GM23338 (cell line): ENCODE measurements at regions not wholly inside any gene's neighbourhood (a gene's known extent, or its start where the extent isn't known, plus 50 kb on each side); places are given as distances from the start of the nearest gene placed in this dataset.

Experiments used
- ATAC-seq: fragments of 200-7000 bp; cut with Tn5 transposase; 3 replicates; pipeline ENCODE4 v1.9.1; 2020
- DNase-seq: peaks from one replicate; pipeline ENCODE4 v3.0.0-alpha.2; 2015; ENCODE audit warnings: low spot score
- H2AFZ ChIP-seq: fragments of 200-600 bp; sonication (generic); 2 replicates; pipeline ENCODE4 v1.8.0; 2016; ENCODE audit warnings: antibody characterized with exemption, mild to moderate bottlenecking, moderate library complexity
- H3F3A ChIP-seq: fragments of 200-600 bp; sonication (generic); replicated peaks from 2 replicates; pipeline ENCODE4 v1.8.0; 2017; ENCODE audit warnings: antibody characterized with exemption, mixed run types, low read depth
- H3K27ac ChIP-seq: fragments of 200-600 bp; sonication (generic); 2 replicates; pipeline ENCODE4 v1.6.1; 2016; ENCODE audit warnings: low read depth
- H3K27me3 ChIP-seq: fragments of 200-600 bp; sonication (generic); 2 replicates; pipeline ENCODE4 v1.8.0; 2016; ENCODE audit warnings: mild to moderate bottlenecking, mixed run types, moderate library complexity; ENCODE audit not compliant: insufficient read depth
- H3K36me3 ChIP-seq: fragments of 200-600 bp; sonication (generic); 2 replicates; pipeline ENCODE4 v1.8.0; 2016; ENCODE audit warnings: mild to moderate bottlenecking; ENCODE audit not compliant: insufficient read depth
- H3K4me1 ChIP-seq: fragments of 200-600 bp; sonication (generic); 2 replicates; pipeline ENCODE4 v1.8.0; 2016; ENCODE audit warnings: mild to moderate bottlenecking, moderate library complexity; ENCODE audit not compliant: insufficient read depth
- H3K4me2 ChIP-seq: fragments of 200-600 bp; sonication (generic); 2 replicates; pipeline ENCODE4 v1.7.1; 2017; ENCODE audit warnings: mixed run types
- H3K4me3 ChIP-seq: fragments of 200-600 bp; sonication (generic); 2 replicates; pipeline ENCODE4 v1.6.1; 2016; ENCODE audit warnings: mixed run types
- H3K79me2 ChIP-seq: fragments of 200-600 bp; sonication (generic); replicated peaks from 2 replicates; pipeline ENCODE4 v1.8.0; 2017; ENCODE audit warnings: mild to moderate bottlenecking; ENCODE audit not compliant: insufficient read depth
- H3K9me2 ChIP-seq: fragments of 200-600 bp; sonication (generic); 2 replicates; pipeline ENCODE4 v1.8.0; 2017; ENCODE audit not compliant: insufficient read depth
- H4K20me1 ChIP-seq: fragments of 200-600 bp; sonication (generic); replicated peaks from 2 replicates; pipeline ENCODE4 v1.8.0; 2017; ENCODE audit warnings: mild to moderate bottlenecking; ENCODE audit not compliant: insufficient read depth
- H3K27ac Mint-ChIP-seq: 2 replicates; pipeline ENCODE4 v1.8.0; 2020; ENCODE audit warnings: inconsistent platforms, mild to moderate bottlenecking, moderate library complexity, mixed read lengths
- H3K27me3 Mint-ChIP-seq: 3 replicates; pipeline ENCODE4 v1.8.0; 2022; ENCODE audit warnings: low read depth, mild to moderate bottlenecking, moderate library complexity, mixed read lengths, inconsistent platforms; ENCODE audit not compliant: insufficient read depth, poor library complexity
- H3K36me3 Mint-ChIP-seq: 3 replicates; pipeline ENCODE4 v1.8.0; 2021; ENCODE audit warnings: low read depth, mild to moderate bottlenecking, inconsistent platforms, moderate library complexity, mixed read lengths
- H3K4me1 Mint-ChIP-seq: 3 replicates; pipeline ENCODE4 v1.8.0; 2020; ENCODE audit warnings: mild to moderate bottlenecking, inconsistent platforms, mixed read lengths
- H3K4me3 Mint-ChIP-seq: 3 replicates; pipeline ENCODE4 v1.8.0; 2021; ENCODE audit warnings: moderate library complexity, mild to moderate bottlenecking, inconsistent platforms, mixed read lengths
- H3K9me3 Mint-ChIP-seq: 3 replicates; pipeline ENCODE4 v1.8.0; 2020; ENCODE audit warnings: moderate library complexity, mild to moderate bottlenecking, inconsistent platforms, mixed read lengths
- CREB1 ChIP-seq: fragments of 250-450 bp; sonication (Bioruptor Pico); IDR thresholded peaks from 2 replicates; pipeline ENCODE4 v1.5.0; 2020; ENCODE audit warnings: low read depth, mild to moderate bottlenecking, moderate library complexity
- CTCF ChIP-seq, 2 experiments: fragments of 200-600 bp in 1 of 2; sonication (generic) in 1 of 2; conservative IDR thresholded peaks; 2 replicates each; pipeline versions ENCODE4 v1.5.1 to v1.6.1; 2016 to 2017; ENCODE audit warnings: antibody characterized with exemption in 2 of 2, low read depth in 2 of 2, mild to moderate bottlenecking in 2 of 2, moderate library complexity in 1 of 2
- EZH2 ChIP-seq: fragments of 200-600 bp; sonication (generic); IDR thresholded peaks from one replicate; pipeline ENCODE4 v1.8.0; 2017; ENCODE audit warnings: antibody characterized with exemption, mild to moderate bottlenecking, low read depth; ENCODE audit not compliant: unreplicated experiment
- EZH2phosphoT487 ChIP-seq: fragments of 200-600 bp; sonication (generic); IDR thresholded peaks from one replicate; pipeline ENCODE4 v1.8.1; 2018; ENCODE audit warnings: antibody characterized with exemption; ENCODE audit not compliant: unreplicated experiment
- JUNB ChIP-seq: IDR thresholded peaks from one replicate; pipeline ENCODE4 v1.6.1; 2016; ENCODE audit warnings: antibody characterized with exemption; ENCODE audit not compliant: unreplicated experiment
- NANOG ChIP-seq: IDR thresholded peaks from 2 replicates; pipeline ENCODE4 v1.6.1; 2016; ENCODE audit warnings: antibody characterized with exemption, borderline replicate concordance
- POLR2AphosphoS5 ChIP-seq: IDR thresholded peaks from 2 replicates; pipeline ENCODE4 v1.6.1; 2016; ENCODE audit warnings: antibody characterized with exemption, low read depth
- REST ChIP-seq: IDR thresholded peaks from one replicate; pipeline ENCODE4 v1.6.1; 2018; ENCODE audit warnings: antibody characterized with exemption; ENCODE audit not compliant: unreplicated experiment
- STAT1 ChIP-seq: IDR thresholded peaks from one replicate; pipeline ENCODE4 v1.6.1; 2016; ENCODE audit warnings: antibody characterized with exemption; ENCODE audit not compliant: unreplicated experiment
- ZNF114 ChIP-seq: fragments of 250-450 bp; sonication (Bioruptor Pico); IDR thresholded peaks from 2 replicates; pipeline ENCODE4 v1.5.0; 2020; ENCODE audit warnings: mild to moderate bottlenecking, moderate library complexity
- ZNF331 ChIP-seq: fragments of 250-450 bp; sonication (Bioruptor Pico); IDR thresholded peaks from 2 replicates; pipeline ENCODE4 v1.5.0; 2020; ENCODE audit warnings: low read depth, mild to moderate bottlenecking, moderate library complexity
- TF ChIP-seq, protein P1 (sequence below): IDR thresholded peaks from 2 replicates; pipeline ENCODE4 v1.6.1; 2016; ENCODE audit warnings: antibody characterized with exemption
- TF ChIP-seq, protein P2 (sequence below): fragments of 250-450 bp; sonication (Bioruptor Pico); IDR thresholded peaks from 2 replicates; pipeline ENCODE4 v1.5.0; 2020; ENCODE audit warnings: mild to moderate bottlenecking, moderate library complexity

DNA sequence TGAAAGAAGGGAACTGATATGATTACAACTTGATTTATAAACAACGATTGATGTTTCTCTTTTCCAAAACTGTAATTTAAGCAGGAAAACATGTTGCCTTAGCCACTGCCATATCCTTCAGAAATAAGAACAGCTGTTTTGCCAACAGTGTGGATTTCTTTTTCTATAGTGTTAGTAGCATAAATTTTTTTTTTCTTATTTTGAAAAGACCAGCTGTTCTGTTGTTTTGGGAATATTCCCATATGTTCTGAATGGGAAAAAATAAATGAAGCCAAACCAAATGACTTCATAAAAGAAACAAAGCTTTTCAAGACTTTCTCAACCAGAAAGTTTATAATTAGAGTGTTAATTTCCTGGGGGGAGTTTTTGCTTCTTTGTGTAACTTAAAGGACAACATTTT lies 83.9 kb upstream of the ARHGAP24 start:
- Histone ChIP-seq H3K4me2 (no peak overlapping the region), H3K27ac (no peak overlapping the region), H3K79me2 (no peaks in the 10 kb centered on the region), H2AFZ (no peak overlapping the region), H3K4me1 (no peaks in the 10 kb centered on the region), H3K9me2 (no peaks in the 10 kb centered on the region), H4K20me1 (no peaks in the 10 kb centered on the region), H3K36me3 (no peaks in the 10 kb centered on the region), H3F3A (no peaks in the 10 kb centered on the region), H3K4me3 (no peak overlapping the region), H3K27me3 (no peaks in the 10 kb centered on the region)
- Mint-ChIP-seq H3K36me3 (no peaks in the 10 kb centered on the region), H3K27me3 (peaks cover 2% of the 10 kb centered on the region), H3K9me3 (no peaks in the 10 kb centered on the region), H3K27ac (no peak overlapping the region), H3K4me1 (no peaks in the 10 kb centered on the region), H3K4me3 (no peak overlapping the region)
- TF ChIP-seq STAT1: no peak
- TF ChIP-seq CREB1 (CRISPR knock-in tag): no peak
- no peak for TF ChIP-seq EZH2
- TF ChIP-seq, protein P1, sequence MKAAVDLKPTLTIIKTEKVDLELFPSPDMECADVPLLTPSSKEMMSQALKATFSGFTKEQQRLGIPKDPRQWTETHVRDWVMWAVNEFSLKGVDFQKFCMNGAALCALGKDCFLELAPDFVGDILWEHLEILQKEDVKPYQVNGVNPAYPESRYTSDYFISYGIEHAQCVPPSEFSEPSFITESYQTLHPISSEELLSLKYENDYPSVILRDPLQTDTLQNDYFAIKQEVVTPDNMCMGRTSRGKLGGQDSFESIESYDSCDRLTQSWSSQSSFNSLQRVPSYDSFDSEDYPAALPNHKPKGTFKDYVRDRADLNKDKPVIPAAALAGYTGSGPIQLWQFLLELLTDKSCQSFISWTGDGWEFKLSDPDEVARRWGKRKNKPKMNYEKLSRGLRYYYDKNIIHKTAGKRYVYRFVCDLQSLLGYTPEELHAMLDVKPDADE: no peak
- no peak for TF ChIP-seq EZH2phosphoT487
- TF ChIP-seq ZNF331 (CRISPR knock-in tag): no peak
- no peak for TF ChIP-seq POLR2AphosphoS5
- no peak for TF ChIP-seq CTCF (conservative IDR thresholded peaks at IDR 0.05; ENCODE audit: low read depth in 2 of 2)
- TF ChIP-seq, protein P2, sequence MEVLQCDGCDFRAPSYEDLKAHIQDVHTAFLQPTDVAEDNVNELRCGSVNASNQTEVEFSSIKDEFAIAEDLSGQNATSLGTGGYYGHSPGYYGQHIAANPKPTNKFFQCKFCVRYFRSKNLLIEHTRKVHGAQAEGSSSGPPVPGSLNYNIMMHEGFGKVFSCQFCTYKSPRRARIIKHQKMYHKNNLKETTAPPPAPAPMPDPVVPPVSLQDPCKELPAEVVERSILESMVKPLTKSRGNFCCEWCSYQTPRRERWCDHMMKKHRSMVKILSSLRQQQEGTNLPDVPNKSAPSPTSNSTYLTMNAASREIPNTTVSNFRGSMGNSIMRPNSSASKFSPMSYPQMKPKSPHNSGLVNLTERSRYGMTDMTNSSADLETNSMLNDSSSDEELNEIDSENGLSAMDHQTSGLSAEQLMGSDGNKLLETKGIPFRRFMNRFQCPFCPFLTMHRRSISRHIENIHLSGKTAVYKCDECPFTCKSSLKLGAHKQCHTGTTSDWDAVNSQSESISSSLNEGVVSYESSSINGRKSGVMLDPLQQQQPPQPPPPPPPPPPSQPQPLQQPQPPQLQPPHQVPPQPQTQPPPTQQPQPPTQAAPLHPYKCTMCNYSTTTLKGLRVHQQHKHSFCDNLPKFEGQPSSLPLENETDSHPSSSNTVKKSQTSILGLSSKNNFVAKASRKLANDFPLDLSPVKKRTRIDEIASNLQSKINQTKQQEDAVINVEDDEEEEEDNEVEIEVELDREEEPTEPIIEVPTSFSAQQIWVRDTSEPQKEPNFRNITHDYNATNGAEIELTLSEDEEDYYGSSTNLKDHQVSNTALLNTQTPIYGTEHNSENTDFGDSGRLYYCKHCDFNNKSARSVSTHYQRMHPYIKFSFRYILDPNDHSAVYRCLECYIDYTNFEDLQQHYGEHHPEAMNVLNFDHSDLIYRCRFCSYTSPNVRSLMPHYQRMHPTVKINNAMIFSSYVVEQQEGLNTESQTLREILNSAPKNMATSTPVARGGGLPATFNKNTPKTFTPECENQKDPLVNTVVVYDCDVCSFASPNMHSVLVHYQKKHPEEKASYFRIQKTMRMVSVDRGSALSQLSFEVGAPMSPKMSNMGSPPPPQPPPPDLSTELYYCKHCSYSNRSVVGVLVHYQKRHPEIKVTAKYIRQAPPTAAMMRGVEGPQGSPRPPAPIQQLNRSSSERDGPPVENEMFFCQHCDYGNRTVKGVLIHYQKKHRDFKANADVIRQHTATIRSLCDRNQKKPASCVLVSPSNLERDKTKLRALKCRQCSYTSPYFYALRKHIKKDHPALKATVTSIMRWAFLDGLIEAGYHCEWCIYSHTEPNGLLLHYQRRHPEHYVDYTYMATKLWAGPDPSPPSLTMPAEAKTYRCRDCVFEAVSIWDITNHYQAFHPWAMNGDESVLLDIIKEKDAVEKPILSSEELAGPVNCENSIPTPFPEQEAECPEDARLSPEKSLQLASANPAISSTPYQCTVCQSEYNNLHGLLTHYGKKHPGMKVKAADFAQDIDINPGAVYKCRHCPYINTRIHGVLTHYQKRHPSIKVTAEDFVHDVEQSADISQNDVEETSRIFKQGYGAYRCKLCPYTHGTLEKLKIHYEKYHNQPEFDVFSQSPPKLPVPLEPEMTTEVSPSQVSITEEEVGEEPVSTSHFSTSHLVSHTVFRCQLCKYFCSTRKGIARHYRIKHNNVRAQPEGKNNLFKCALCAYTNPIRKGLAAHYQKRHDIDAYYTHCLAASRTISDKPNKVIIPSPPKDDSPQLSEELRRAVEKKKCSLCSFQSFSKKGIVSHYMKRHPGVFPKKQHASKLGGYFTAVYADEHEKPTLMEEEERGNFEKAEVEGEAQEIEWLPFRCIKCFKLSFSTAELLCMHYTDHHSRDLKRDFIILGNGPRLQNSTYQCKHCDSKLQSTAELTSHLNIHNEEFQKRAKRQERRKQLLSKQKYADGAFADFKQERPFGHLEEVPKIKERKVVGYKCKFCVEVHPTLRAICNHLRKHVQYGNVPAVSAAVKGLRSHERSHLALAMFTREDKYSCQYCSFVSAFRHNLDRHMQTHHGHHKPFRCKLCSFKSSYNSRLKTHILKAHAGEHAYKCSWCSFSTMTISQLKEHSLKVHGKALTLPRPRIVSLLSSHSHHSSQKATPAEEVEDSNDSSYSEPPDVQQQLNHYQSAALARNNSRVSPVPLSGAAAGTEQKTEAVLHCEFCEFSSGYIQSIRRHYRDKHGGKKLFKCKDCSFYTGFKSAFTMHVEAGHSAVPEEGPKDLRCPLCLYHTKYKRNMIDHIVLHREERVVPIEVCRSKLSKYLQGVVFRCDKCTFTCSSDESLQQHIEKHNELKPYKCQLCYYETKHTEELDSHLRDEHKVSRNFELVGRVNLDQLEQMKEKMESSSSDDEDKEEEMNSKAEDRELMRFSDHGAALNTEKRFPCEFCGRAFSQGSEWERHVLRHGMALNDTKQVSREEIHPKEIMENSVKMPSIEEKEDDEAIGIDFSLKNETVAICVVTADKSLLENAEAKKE: no peak
- no peak for TF ChIP-seq JUNB
- no peak for TF ChIP-seq REST
- no peak for TF ChIP-seq NANOG
- TF ChIP-seq ZNF114 (CRISPR knock-in tag): no peak
- DNase-seq: no peak
- no peak for ATAC-seq
